ENCODE measurements at regions not wholly inside any gene's neighbourhood (a gene's known extent, or its start where the extent isn't known, plus 50 kb on each side); places are given as distances from the start of the nearest gene placed in this dataset.

GRCh38 chr2:242060212-242060835, 190.8 kb downstream of the RTP5 start:
- TF ChIP-seq CTCF (conservative IDR thresholded peaks at IDR 0.05; ENCODE audit: low read length): no peak
- no peak for TF ChIP-seq EZH2phosphoT487 (IDR thresholded peaks at IDR 0.05; ENCODE audit: borderline replicate concordance, low read depth, low read length)
